NCI-H526 treated with DMSO at 0.1 percent for 48 hours (cell line): ENCODE measurements at regions not wholly inside any gene's neighbourhood (a gene's known extent, or its start where the extent isn't known, plus 50 kb on each side); places are given as distances from the start of the nearest gene placed in this dataset.

Experiments used
- DNase-seq: peaks from one replicate; lab custom pipeline; 2025; lab: John Stamatoyannopoulos, UW

DNA sequence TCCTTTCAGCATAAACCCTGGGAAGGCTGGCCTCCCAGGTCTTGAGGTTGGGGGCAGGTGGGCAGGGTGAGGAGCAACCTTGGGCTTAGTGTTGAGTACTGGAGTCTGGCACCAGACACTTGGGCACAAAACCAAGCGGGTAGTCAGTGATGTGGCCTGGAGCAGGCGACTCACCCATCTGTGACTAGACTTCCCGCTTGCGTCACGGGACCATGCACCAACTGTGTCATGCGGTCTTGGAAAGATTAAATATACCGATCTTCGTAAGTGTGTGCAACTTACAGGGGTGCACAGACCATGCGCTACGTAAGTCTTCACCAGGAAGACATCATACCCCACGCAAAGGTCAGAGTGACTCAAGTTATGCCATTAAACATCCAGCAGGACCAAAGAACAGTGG, 304.4 kb upstream of the IRX4 start:
- DNase-seq: no peak

DNA sequence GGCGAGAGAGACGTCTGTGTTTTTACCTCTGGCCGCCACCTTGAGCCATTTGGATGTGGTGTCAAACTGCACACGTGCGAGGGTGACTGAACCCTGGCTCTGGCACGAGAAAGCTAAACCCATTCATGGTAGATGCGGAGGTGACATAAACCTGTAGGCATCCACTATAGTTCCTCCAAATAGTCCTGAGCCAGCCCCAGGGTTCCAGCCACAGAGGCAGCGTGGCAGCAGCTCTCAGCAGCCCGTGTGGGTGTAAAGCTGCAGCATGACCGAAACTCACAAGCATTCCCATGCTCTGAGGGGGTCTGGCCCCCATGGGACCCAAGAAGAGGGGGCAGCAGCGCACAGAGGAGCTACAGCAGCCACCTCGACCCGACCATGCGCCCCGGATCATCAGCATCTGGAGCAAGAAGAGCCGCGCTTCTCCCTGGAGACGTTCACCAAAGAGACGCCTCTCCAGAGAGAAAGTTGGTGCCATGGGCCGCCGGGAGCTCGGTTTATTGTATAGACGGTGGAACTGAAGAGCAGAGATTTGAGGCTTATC, 303.8 kb upstream of the IRX4 start:
- DNase-seq: no peak

DNA sequence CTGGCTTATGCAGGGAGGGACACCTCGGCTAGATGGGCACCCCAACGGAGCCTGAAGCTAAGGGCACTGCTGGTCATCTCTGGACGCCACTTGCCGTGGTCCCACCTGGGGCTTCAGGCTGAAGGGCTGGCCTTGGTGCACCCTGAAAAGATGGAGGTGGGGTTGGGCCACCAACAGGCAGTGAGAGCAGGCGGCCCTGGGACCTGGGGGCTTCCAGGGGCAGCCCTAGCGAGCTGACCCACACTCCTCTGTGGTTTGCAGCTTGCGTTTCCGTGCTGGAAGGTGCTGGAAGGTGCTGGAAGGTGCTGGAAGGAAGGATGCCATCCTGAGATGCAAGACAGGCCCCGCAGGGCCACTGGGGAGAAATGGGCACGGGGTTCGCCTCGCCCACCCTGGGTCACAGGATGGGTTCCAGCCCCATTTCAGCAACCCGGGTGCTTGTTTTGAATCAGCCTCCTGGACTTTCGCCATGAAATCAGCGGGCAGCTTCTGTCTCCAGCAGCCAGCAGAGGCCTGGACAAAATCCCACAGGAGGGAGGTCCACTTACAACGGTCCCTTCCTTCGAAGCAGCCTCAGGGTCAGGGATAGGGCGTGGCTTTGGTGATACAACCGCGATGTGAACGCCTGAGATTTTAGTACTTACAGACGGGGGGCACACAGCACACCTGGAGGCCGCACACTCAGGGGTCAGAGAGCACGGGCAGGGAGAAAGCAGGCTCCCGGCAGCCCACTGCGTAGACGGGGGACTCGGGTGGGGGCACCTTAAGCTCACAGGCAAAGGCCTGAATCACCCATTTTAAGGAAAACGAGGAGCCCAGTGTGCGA, 303.1 kb upstream of the IRX4 start:
- no peak for DNase-seq

DNA sequence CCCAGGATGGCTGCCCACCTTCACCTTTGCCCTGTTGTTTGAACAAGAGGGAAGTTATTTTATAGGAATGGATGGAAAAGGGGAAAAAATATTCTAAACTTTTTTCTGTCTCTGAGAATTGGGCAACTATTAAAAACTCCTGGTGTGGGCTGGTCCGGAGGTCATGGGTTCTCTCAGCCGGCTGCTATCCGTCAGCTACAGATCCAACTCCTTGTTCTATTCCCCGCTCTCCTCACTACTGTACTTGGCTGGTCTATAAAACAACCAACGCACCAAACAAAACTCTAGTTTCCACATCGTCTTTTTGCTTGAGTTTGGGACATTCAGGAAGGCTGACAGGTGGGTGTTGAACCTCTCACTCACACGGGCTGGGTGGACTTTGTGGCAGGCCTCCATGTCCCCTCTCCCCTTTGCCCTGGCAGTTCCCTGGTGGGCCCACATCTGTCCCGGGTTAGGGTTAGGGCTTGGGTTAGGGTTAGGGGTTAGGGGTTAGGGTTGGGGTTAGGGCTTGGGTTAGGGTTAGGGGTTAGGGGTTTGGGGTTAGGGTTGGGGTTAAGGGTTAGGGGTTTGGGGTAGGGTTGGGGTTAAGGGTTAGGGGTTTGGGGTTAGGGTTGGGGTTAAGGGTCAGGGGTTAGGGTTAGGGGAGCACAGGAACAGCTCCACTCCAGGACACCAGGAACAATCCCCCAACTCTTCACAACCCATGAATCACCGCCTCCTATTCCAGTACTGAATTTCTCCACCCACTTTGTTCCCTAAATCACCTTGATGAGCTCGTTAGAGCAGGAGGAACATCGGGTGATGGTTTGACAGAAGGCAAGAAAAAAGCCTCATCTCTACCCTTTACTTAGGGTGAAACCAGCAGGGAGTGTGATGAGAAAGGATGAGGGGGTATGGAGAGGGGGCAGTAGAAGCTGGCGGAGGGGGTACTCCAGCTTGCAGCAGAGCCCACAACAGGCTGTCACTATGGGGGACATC, 302.1 kb upstream of the IRX4 start:
- DNase-seq: no peak

DNA sequence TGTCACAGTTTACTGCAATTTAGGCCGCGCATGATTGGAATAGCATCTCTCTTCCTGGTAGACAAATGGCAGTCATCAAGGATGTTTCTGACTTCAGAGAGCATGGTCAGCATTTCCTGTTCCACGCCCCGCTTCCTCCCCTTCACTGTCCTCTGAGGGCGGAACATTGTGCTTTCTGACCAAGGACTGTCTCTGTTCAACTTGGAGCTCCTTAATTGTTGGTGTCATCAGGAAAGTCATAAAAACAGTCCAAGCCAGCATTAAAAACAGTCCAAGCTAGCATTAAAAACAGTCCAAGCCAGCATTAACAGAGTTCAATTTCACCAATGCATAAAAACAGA, 301.3 kb upstream of the IRX4 start:
- DNase-seq: no peak

DNA sequence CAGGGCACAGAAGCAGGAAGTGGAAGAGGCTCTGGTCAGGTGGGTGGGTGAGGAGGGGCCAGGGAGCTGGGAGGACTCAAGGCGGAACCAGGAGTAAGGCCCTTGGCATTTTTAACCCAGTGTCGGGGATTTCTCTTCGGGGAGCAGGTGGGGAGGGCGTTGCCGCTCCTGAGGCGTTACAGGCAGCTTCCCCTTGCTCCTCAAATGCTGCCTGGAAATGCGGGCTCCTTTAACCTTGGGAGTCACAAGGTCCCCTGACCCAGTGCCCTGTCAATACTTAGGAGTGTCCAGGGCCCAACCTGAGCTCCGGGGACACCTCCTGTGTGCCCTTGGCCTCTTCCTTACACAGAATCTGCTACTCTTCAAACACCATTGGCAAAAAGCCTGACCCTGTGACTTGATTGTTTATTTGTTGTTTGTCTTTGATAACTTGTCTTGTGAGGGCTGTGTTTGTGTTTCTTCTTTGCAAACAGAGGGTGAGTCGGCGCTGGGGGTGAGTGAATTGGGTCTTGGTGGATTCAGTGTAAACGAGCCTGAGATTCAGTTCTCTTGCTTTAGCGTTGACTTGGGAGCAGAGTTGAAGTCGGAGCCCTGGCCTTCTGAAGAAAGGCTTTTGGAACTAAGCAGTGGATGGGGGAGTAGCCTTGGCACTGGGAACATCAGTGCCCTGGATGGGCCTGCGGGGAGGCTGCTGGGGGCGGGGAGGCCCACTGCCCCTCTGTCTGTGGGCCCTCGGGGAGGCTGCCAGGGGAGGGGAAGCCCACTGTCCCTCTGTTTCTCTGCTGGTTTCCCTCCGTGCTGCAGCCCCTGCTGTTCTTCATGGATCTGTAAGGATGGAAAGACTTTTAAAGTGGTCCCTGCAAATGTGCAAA, 300.7 kb upstream of the IRX4 start:
- DNase-seq: no peak

DNA sequence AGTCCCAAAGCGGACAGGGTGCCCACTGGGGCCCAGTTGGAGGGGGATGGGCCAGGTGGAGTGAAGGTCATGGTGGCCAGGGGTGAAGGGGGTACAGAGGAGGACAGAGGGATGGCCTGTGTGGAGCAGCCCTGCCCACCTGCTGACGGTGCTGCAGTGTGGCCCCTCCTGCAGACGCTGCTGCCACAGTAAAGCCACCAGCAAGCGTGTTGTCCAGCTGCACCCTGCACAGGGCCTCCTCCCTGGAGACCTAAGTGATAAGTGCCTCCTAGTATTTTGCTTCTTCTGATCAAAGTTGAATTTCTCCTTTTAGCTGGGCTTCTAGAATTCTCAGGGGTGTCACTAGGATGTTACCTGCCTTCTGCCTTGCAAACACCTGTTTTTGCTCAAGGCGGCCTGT, 299.3 kb upstream of the IRX4 start:
- no peak for DNase-seq

DNA sequence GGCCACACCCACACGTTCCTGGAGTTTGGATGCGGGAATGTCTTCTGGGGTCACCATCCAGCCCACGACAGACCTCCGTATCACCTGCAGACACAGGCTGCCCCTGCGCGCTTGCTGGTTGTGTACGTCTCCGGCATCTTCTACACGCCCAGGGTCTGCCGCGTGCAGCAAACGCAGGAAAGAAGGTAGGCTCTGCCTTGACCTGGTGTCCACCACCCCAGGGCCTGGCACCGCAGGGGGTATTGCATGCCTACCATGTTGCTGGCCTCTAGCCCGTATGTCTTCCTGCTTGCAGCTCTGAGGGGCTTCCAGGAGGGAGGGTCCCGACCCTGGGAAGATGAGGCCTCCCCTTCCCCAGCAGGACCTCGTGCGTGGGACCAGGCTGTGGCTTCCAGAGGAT, 298.8 kb upstream of the IRX4 start:
- DNase-seq: no peak

DNA sequence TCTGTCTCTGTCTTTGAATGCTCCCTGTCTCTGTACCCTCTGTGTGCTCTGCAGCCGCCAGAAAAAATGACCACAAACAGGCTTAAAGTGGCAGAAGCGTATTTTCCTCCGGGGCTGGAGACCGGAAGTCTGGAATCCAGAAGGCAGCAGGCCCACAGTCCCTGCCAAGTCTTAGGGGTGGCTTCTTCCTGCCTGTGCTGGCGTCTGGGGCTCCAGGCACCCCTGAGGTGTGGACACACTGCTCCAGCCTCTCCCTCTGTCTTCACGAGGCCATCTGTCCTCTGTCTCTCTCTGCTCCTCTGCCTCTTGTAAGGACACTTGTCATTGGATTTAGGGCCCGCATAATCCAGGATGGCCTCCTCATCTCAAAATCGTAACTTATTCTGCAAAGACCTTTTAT, 298.4 kb upstream of the IRX4 start:
- DNase-seq: no peak

DNA sequence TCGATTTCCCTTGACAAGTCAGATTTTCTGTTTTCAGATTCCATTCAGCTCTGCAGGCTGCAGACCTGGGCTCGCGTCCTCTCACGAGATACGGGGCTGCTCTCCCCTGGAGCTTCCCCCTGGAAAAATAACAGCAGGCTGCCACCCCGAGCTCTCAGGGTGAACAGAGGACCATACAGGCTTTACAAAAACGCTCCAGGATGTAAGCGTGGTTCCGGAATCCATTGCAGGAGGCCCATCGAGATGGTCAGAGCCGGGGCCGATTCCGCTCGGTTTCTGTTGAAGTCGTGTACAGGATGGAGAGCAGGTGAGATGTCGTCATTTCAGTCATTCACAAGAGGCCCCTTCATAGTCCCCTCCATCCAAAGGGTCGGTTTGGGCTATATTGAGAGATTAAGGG, 297.7 kb upstream of the IRX4 start:
- no peak for DNase-seq

DNA sequence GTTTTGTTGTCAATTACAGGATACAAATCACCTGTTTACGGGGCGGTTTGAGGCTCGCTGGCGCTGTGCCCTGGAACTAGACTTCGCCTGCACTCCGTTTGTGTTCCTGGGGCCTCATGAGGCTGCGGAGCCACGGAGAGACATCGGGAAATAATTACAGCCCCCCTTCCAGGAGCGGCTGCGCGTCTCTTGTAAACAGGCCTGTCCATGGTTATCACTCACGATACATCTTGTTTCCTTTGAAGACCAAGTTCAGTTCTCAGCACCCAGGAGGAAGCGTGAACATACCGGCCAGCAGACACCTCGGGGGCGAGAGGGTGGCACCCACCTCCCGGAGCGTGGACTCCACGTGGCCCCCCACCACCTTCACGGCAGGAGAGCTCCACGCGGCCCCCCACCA, 297.1 kb upstream of the IRX4 start:
- no peak for DNase-seq

DNA sequence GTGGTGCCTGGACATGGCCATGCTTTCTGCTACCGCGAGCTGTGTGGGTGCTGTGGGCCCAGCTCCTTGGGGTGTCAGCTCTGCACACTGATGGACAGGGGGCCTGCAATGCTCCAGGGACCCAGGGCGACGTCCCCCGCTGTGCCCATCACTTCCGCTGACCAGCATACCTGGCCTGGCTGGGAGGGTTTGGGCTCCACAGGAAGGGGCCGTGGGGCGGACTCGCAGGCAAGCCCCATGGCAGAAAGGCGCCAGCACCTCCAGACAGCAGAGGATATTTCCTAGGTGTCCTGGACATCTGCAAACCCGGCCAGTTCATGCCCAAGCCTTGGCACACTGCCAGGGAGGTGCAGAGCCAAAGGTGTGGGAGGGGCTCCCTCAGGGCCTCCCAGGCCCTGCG, 295.8 kb upstream of the IRX4 start:
- DNase-seq: no peak

DNA sequence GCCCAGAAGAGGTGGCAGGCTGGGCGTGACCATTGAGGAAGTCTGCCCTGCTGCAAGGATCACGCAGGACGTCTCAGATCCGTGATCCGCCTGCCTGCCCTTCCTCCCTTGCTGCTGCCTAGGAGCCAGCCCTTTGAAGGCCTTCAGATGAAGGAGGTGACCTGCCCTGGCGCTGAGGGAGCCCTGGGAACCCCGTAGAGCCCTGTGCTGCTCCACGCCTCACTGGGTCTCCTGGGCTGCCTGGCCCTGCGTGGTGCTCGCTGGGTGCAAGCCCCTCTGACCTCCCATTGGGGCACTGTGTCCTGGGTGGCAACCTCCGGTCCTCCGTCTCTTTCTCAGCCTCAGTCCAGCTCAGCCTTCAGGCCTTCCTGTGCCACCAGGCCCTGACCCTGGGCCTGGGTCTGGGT, 295.3 kb upstream of the IRX4 start:
- DNase-seq: no peak

DNA sequence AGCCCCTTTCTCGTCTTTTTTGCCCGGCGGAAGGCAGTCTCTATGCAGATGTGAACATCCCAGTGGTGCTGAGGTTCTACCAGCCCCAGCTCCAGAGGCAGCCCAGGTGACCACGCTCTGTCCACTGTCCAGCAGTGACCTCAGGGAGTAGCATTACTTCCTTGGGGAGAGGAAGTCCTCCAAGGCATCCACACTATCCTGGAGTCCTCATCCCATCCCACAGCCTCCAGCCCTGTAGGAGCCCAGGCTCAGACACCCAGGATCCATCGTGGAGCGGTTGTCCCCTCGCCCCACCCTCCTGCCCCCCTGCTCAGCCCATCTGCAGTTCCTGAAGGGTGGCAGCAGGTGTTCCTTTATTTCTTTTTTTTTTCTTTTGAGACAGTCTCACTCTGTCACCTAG, 294.5 kb upstream of the IRX4 start:
- no peak for DNase-seq

DNA sequence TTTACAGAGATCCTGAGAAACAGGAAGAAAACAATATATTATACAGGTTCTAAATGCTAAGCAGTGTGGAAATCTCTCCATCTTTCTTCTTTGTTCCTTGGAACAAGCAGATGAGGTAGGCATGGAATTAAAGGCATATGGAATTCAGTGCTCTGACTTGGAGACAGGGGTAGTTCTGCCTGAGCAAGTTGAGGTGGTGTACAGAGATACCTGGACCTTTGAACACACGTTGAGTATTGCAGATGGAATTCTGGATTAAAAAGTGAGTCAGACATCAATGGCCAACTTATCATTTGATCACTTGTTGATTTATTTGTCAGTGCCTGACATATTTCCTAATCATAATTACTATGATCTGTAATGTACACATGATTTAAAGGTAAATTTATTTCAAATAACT, 293.9 kb upstream of the IRX4 start:
- no peak for DNase-seq

DNA sequence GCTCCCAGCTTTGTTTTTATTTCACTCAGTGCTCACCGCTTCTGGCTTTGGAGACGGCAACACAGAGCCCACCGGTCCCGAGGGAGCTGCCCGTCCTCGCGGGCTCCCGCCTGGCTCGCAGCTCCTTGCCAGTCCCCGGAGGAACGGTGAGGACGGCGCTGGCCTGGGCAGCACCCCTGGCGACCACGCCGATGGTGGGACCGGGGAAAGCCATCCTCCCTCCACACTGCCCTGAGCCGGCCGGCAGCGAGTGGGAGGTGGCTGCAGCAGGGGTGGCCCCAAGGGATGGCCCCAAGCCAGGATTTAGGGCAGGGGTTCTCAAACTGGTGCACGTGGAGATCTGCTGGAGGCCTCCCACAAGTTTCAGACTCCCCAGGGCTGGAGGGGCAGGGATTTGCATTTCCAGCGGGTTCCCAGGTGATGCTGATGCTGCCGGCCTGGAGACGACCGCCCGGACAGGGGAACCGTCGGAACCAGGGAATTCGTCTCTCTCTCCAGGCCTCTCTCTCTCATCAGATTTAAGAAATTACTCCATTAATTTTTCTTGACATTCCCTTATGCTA, 293.2 kb upstream of the IRX4 start:
- DNase-seq: no peak

DNA sequence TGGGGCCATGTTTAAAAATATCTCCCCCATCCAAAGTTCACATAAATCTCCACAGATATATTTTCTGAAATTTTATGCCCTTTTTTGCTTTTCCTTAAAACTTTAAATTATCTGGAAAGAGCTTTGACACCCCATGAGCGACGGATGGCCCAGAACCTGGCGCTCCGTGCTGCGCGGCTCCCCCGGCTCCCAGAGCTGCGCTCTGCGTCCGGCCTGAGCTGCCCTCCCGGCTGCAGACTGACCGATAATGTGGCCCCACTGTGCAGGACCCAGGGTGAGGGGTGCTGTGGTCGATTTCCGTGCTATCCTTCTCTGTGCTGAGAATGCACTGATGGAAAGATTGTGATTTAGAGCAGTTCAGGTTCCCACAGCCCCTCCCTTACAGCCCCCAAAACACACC, 292.3 kb upstream of the IRX4 start:
- DNase-seq: no peak

DNA sequence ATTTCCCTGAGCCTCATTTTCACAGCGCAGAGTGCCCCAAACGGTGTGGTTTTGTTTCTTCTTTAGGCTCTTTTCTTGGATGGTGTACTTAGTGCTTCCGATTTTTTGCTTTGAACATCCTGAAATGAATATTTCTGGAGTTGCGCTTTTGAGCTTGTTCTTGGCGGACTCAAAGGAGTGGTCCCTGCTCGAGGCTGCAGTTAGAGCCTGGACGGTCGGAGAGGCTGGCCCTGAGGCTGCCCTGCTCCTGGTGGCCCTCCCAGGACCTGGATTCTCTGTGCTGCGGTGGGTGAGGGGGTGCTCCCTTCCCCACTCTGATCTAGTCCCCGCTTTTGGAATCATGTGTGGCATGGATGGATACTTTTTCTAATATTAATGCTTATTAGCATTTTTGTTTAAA, 291.8 kb upstream of the IRX4 start:
- no peak for DNase-seq

DNA sequence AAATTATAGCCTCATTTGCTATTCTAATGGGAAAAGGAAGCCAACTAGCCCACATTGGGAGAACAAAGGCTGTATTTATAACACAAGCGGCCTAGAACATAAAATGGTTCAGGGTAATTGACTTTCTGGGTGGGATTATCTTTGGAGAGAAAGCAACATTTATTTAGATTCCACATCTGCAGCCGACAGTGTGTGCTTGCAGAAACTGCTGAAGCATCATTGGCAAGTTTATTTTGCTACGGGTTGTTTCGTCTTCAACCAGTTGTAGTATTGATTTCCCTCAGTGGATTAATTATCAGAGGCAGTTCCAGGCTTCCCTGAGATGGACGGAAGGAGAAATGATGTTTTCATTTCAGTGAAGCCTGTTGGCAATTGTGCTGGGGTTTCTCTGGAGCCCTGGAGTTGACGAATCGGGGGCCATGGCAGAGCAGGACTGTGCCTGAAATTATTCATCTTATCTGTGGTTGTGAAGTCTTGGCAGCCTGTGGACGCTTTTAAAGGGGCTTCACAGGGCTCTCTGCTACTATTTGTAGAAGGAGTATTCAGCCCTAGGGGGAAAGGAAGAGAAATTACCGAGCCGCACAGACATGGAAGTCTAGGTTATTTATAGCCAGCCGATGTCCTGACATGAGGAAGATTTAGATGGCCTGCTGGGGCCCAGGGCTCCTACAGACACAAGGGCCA, 290.6 kb upstream of the IRX4 start:
- peak; percentile 95 for DNase-seq

DNA sequence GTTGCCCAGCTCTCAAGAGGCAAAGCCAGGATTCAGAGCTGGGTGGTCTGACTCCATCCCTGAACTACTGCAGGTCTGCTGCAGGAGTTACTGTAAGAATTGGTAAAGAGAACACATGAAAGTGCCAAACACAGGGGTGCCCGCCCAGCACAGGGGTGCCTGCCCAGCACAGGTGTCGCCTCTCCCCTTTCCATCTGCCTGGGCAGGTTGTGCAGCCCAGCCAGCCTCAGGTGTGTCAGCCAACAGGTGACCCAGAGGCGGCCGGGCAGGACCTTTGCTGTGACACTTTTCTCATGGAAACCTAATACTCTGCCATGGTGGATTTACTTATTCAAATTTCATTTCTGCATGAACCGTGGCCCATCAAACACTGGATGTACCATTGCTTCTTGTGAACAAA, 289.7 kb upstream of the IRX4 start:
- peak; percentile 85 for DNase-seq

DNA sequence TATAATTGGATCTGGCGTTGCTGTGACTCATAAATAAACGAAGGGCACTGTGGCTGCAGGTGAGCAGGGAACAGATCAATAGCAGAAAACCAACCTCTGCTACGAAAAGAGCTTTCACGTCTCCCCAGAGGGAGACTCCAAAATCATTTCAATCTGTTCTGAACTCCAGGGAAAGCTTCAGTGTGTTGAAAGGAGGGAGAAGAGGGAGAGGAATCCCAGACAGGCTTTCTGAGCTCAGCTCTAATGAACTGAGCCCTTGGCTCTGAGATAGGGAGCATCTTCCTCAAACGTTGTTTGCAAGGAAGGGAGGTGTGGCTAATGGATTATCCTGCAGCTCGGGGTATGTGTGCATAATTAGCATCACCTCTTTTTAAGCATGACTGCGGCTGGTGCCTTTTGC, 288.0 kb upstream of the IRX4 start:
- DNase-seq: no peak
